ENCODE measurements at regions not wholly inside any gene's neighbourhood (a gene's known extent, or its start where the extent isn't known, plus 50 kb on each side); places are given as distances from the start of the nearest gene placed in this dataset.

DNA sequence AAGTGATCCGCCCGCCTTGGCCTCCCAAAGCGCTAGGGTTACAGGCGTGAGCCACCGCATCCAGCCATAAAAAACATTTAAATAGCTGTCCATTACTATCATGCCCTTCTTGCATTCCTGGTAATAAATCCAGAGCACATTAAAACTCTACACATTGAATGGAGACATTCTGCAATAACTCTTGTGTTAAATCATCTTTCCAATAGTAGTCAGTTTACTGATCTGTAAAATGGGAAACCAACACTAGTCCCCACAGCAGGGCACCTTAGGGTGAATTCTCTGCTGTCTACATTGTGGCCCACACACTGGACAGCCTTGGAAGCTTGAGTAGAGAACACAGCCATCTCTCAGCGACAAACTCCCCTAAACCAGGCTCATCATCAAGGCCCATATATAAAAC, 85.5 kb upstream of the NUDT4 start:
- H3K9ac ChIP-seq (ENCODE audit: insufficient read depth, low read length): no peak overlapping the region
- no peaks in the 10 kb centered on the region for H4K20me1 ChIP-seq (ENCODE audit: control insufficient read depth, extremely low read depth, insufficient read depth, low read length)

DNA sequence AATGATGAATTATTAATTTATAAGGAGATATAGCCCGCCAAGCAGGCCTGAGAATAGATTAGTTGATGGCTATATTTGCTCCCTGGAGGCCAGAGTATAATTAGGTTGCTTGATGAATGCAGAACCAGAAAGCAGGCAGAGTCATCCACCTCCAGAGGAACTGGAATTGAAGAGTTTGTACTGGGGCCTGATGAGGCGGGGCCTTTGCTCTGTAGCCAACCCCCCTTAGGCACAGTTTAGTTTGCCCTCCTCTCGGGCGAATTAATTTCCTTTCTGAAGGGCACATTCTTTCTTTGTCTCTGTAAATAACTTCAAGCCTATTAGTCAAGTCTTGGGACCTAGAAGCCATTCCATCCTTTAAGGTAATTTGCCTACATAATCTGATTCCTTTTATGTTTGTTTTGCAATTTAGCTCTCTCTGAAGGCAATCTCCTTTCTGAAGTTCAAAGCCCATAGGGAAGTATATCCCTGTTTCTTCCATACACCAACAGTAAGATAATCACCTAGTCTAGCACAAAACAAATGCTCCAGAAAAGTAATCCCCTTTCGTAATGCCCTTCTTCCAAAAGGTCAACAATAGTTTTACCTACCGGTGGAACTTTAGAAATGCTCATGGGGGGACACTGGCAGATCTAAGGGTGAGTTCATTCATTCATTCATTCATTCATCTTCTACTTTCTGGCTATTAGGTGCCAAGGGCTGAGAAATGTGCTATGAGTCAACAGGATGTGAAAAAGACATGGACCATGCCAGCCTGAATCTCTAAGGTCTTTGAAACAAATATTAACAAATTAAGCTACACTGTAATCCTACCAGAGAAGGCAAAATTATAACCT, 84.8 kb upstream of the NUDT4 start:
- H3K9ac ChIP-seq (ENCODE audit: insufficient read depth, low read length): no peak overlapping the region
- H3K4me3 ChIP-seq (replicated peaks in 1 of 4; ENCODE audit: control extremely low read depth in 1 of 4, insufficient read depth in 1 of 4, low read depth in 3 of 4, low read length in 4 of 4): no peak overlapping the region
- H2AFZ ChIP-seq (ENCODE audit: low read length): no peak overlapping the region
- H4K20me1 ChIP-seq (ENCODE audit: control insufficient read depth, extremely low read depth, insufficient read depth, low read length): no peaks in the 10 kb centered on the region
- no peaks in the 10 kb centered on the region for H3K9me3 ChIP-seq (ENCODE audit: control insufficient read depth, insufficient read depth, low read depth, low read length)
- no peaks in the 10 kb centered on the region for H3K27me3 ChIP-seq (ENCODE audit: control insufficient read depth, insufficient read depth, low read length)
- H3K79me2 ChIP-seq (ENCODE audit: control insufficient read depth, insufficient read depth, low read length): no peaks in the 10 kb centered on the region
- TF ChIP-seq, protein P1, sequence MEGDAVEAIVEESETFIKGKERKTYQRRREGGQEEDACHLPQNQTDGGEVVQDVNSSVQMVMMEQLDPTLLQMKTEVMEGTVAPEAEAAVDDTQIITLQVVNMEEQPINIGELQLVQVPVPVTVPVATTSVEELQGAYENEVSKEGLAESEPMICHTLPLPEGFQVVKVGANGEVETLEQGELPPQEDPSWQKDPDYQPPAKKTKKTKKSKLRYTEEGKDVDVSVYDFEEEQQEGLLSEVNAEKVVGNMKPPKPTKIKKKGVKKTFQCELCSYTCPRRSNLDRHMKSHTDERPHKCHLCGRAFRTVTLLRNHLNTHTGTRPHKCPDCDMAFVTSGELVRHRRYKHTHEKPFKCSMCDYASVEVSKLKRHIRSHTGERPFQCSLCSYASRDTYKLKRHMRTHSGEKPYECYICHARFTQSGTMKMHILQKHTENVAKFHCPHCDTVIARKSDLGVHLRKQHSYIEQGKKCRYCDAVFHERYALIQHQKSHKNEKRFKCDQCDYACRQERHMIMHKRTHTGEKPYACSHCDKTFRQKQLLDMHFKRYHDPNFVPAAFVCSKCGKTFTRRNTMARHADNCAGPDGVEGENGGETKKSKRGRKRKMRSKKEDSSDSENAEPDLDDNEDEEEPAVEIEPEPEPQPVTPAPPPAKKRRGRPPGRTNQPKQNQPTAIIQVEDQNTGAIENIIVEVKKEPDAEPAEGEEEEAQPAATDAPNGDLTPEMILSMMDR (conservative IDR thresholded peaks at IDR 0.05 in 1 of 2, IDR thresholded peaks at IDR 0.05 in 1 of 2; ENCODE audit: low read depth in 1 of 2, low read length in 2 of 2): no peak
- TF ChIP-seq EZH2 (IDR thresholded peaks at IDR 0.05; ENCODE audit: low read length, missing control alignments): no peak
- peak in 1 of 2 donors; percentile 12 for DNase-seq (ENCODE audit: low read depth in 2 of 2)
- no peaks in the 10 kb centered on the region for H3K4me1 ChIP-seq (ENCODE audit: control insufficient read depth, extremely low read depth, insufficient read depth, low read length)
- H3K27ac ChIP-seq (ENCODE audit: insufficient read depth, low read length): no peak overlapping the region
- no peak overlapping the region for H3K4me2 ChIP-seq (ENCODE audit: extremely low read depth, insufficient read depth, low read length)
- no peaks in the 10 kb centered on the region for H3K36me3 ChIP-seq (ENCODE audit: control insufficient read depth, insufficient read depth, low read length)

More for the DNA sequence above, 85.5 kb upstream of the NUDT4 start:
- no peak for TF ChIP-seq EZH2 (IDR thresholded peaks at IDR 0.05; ENCODE audit: low read length, missing control alignments)
- Histone ChIP-seq H3K36me3 (ENCODE audit: control insufficient read depth, insufficient read depth, low read length) (no peaks in the 10 kb centered on the region), H3K27ac (ENCODE audit: insufficient read depth, low read length) (no peak overlapping the region), H3K4me3 (replicated peaks in 1 of 4; ENCODE audit: control extremely low read depth in 1 of 4, insufficient read depth in 1 of 4, low read depth in 3 of 4, low read length in 4 of 4) (no peak overlapping the region), H2AFZ (ENCODE audit: low read length) (no peak overlapping the region), H3K4me1 (ENCODE audit: control insufficient read depth, extremely low read depth, insufficient read depth, low read length) (no peaks in the 10 kb centered on the region), H3K79me2 (ENCODE audit: control insufficient read depth, insufficient read depth, low read length) (no peaks in the 10 kb centered on the region), H3K4me2 (ENCODE audit: extremely low read depth, insufficient read depth, low read length) (no peak overlapping the region), H3K9me3 (ENCODE audit: control insufficient read depth, insufficient read depth, low read depth, low read length) (no peaks in the 10 kb centered on the region), H3K27me3 (ENCODE audit: control insufficient read depth, insufficient read depth, low read length) (no peaks in the 10 kb centered on the region)
- no peak for DNase-seq (ENCODE audit: low read depth in 2 of 2)

DNA sequence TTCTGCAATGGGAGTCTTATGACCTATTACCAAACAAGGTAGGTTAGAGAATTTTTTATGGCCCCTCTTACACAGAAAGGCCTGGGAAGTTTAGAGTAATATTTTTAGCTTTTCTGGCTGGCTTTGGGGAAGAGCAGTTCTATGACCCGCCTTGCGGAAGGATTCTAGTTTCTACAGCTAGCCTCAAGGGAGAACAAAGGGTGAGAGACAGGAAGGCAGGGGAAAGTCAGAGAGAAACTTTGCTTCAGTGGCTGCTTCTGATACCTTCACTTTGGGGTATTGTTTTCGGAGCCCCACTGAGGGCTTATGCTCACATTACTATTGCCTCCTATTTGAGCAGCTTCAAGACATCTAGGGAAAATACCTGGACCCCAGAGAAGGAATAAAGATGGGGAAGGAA, 80.7 kb upstream of the NUDT4 start:
- Histone ChIP-seq H3K4me3 (replicated peaks in 1 of 4; ENCODE audit: control extremely low read depth in 1 of 4, insufficient read depth in 1 of 4, low read depth in 3 of 4, low read length in 4 of 4) (no peak overlapping the region), H3K27ac (ENCODE audit: insufficient read depth, low read length) (no peak overlapping the region), H3K4me1 (ENCODE audit: control insufficient read depth, extremely low read depth, insufficient read depth, low read length) (no peaks in the 10 kb centered on the region), H3K9ac (ENCODE audit: insufficient read depth, low read length) (no peak overlapping the region), H2AFZ (ENCODE audit: low read length) (no peak overlapping the region), H3K9me3 (ENCODE audit: control insufficient read depth, insufficient read depth, low read depth, low read length) (no peaks in the 10 kb centered on the region), H4K20me1 (ENCODE audit: control insufficient read depth, extremely low read depth, insufficient read depth, low read length) (no peaks in the 10 kb centered on the region), H3K27me3 (ENCODE audit: control insufficient read depth, insufficient read depth, low read length) (no peaks in the 10 kb centered on the region), H3K36me3 (ENCODE audit: control insufficient read depth, insufficient read depth, low read length) (no peaks in the 10 kb centered on the region), H3K4me2 (ENCODE audit: extremely low read depth, insufficient read depth, low read length) (no peak overlapping the region), H3K79me2 (ENCODE audit: control insufficient read depth, insufficient read depth, low read length) (no peaks in the 10 kb centered on the region)
- TF ChIP-seq, protein P1 (conservative IDR thresholded peaks at IDR 0.05 in 1 of 2, IDR thresholded peaks at IDR 0.05 in 1 of 2; ENCODE audit: low read depth in 1 of 2, low read length in 2 of 2): no peak
- no peak for TF ChIP-seq EZH2 (IDR thresholded peaks at IDR 0.05; ENCODE audit: low read length, missing control alignments)
- no peak for DNase-seq (ENCODE audit: low read depth in 2 of 2)
